Retinal pigment epithelial cell (primary cell): ENCODE measurements at regions not wholly inside any gene's neighbourhood (a gene's known extent, or its start where the extent isn't known, plus 50 kb on each side); places are given as distances from the start of the nearest gene placed in this dataset.

Experiments
- DNase-seq: peaks from one replicate; pipeline ENCODE4 v3.0.0-alpha.2; 2010; ENCODE audit warnings: low read depth
- H3K4me3 ChIP-seq: 2 replicates; pipeline ENCODE4 v1.5.1; 2011; ENCODE audit warnings: mild to moderate bottlenecking, low read length, control low read depth, moderate library complexity
- CTCF ChIP-seq: conservative IDR thresholded peaks from 2 replicates; pipeline ENCODE4 v1.5.1; 2011; ENCODE audit warnings: low read depth, low read length, control low read depth, inconsistent platforms

- no peak for TF ChIP-seq CTCF
- no peak overlapping the region for H3K4me3 ChIP-seq
- no peak for DNase-seq
Observed at GRCh38 chr18:29930231-29930630, 1112.3 kb downstream of the DSC3 start.

- no peak for TF ChIP-seq CTCF
- no peak for DNase-seq
- no peak overlapping the region for H3K4me3 ChIP-seq
Observed at GRCh38 chr18:29928081-29928480, 1114.5 kb downstream of the DSC3 start.

- no peak for DNase-seq
- TF ChIP-seq CTCF: no peak
- no peak overlapping the region for H3K4me3 ChIP-seq
Observed at GRCh38 chr18:29925566-29925965, 1117.0 kb downstream of the DSC3 start.

- no peak for TF ChIP-seq CTCF
- no peak for DNase-seq
- no peak overlapping the region for H3K4me3 ChIP-seq
Observed at GRCh38 chr18:29912351-29912750, 1130.2 kb downstream of the DSC3 start.

- DNase-seq: no peak
- TF ChIP-seq CTCF: peak; percentile 68
- no peak overlapping the region for H3K4me3 ChIP-seq
Observed at GRCh38 chr18:29892960-29893558, 1149.5 kb downstream of the DSC3 start.

- TF ChIP-seq CTCF: no peak
- DNase-seq: no peak
- no peak overlapping the region for H3K4me3 ChIP-seq
Observed at GRCh38 chr18:29883114-29883513, 1159.4 kb downstream of the DSC3 start.

GRCh38 chr18:29882620-29883019, 1159.9 kb downstream of the DSC3 start:
- no peak for DNase-seq
- TF ChIP-seq CTCF: no peak
- H3K4me3 ChIP-seq: no peak overlapping the region
